ENCODE measurements at regions not wholly inside any gene's neighbourhood (a gene's known extent, or its start where the extent isn't known, plus 50 kb on each side); places are given as distances from the start of the nearest gene placed in this dataset.
A peak's percentile ranks its signal among the peaks of the same experiment; 100 is the strongest.
"Not testable (repeated sequence)": the region's sequence is repeated elsewhere in the genome, so short reads cannot be mapped to it uniquely, and the experiment has no call there.

DNA sequence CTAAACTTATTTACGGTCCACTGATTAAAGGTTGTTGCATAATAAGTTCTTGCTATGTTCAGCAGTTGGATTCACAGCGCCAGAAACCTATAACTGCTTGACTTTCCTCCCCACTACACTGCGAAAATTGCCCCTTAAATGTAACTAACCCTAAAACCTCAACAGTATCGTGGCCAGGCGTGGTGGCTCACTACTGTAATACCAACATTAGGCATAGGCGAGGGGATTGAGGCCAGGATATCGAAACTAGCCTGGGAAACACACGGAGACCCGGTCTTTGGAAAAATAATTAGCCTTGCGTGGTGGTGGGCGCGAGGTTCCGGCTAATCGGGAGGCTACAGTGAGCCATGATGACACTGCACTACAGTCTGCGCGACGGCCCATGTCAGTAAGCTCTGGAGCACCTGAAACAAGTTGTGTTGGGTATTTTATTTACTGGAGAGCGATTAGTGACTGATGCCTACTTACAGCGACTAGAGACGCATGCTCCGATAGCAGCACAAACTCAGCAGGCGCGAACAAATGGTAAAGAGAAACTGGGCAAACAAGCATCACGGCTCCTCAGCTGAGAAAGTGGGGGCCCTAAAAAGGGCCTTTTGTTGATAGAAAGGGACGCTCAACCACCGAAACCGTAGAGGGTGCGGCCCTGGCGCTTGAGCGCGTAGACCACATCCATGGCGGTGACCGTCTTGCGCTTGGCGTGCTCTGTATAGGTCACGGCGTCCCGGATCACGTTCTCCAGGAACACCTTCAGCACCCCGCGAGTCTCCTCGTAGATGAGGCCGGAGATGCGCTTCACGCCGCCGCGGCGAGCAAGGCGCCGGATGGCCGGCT lies 81.4 kb downstream of the OR2B2 start:
- TF ChIP-seq, protein P1, sequence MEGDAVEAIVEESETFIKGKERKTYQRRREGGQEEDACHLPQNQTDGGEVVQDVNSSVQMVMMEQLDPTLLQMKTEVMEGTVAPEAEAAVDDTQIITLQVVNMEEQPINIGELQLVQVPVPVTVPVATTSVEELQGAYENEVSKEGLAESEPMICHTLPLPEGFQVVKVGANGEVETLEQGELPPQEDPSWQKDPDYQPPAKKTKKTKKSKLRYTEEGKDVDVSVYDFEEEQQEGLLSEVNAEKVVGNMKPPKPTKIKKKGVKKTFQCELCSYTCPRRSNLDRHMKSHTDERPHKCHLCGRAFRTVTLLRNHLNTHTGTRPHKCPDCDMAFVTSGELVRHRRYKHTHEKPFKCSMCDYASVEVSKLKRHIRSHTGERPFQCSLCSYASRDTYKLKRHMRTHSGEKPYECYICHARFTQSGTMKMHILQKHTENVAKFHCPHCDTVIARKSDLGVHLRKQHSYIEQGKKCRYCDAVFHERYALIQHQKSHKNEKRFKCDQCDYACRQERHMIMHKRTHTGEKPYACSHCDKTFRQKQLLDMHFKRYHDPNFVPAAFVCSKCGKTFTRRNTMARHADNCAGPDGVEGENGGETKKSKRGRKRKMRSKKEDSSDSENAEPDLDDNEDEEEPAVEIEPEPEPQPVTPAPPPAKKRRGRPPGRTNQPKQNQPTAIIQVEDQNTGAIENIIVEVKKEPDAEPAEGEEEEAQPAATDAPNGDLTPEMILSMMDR (conservative IDR thresholded peaks at IDR 0.05; ENCODE audit: low read depth, low read length) = not testable (repeated sequence)
- TF ChIP-seq POLR2A (IDR thresholded peaks at IDR 0.05; ENCODE audit: low read depth, low read length) (peak; percentile 41), CEBPB (IDR thresholded peaks at IDR 0.05; ENCODE audit: low read depth, low read length) (peak; percentile 66)
- TF ChIP-seq, protein P2, sequence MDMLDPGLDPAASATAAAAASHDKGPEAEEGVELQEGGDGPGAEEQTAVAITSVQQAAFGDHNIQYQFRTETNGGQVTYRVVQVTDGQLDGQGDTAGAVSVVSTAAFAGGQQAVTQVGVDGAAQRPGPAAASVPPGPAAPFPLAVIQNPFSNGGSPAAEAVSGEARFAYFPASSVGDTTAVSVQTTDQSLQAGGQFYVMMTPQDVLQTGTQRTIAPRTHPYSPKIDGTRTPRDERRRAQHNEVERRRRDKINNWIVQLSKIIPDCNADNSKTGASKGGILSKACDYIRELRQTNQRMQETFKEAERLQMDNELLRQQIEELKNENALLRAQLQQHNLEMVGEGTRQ (IDR thresholded peaks at IDR 0.05; ENCODE audit: low read depth, low read length) = not testable (repeated sequence)
- not testable (repeated sequence) for TF ChIP-seq RCOR1 (IDR thresholded peaks at IDR 0.05; ENCODE audit: insufficient replicate concordance, low read length)

Measured in IMR-90 (cell line).